ENCODE measurements at regions not wholly inside any gene's neighbourhood (a gene's known extent, or its start where the extent isn't known, plus 50 kb on each side); places are given as distances from the start of the nearest gene placed in this dataset.

GRCh38 chr5:4833104-4833738, 306.9 kb upstream of the ADAMTS16 start (continued):
- TF ChIP-seq CEBPB (IDR thresholded peaks at IDR 0.05) = no peak
- TF ChIP-seq NFE2L2 (conservative IDR thresholded peaks at IDR 0.05; ENCODE audit: low read length) = no peak

GRCh38 chr5:4837489-4838058, 302.6 kb upstream of the ADAMTS16 start:
- FAIRE-seq = no peak
- CTCF ChIA-PET = interaction anchor here (1.3 kb wide), 1 partner anchor 25 kb away, joined by 5 read pairs; no protein-coding TSS in a partner anchor
- no peak for DNase-seq (ENCODE audit: low read depth in 1 of 2, low spot score in 1 of 2)
- TF ChIP-seq NR3C1 (IDR thresholded peaks at IDR 0.05) (no peak), JUNB (IDR thresholded peaks at IDR 0.05) (no peak), HOXB5 (CRISPR knock-in tag; IDR thresholded peaks at IDR 0.05) (no peak), NFE2L2 (conservative IDR thresholded peaks at IDR 0.05; ENCODE audit: low read length) (no peak), BHLHE40 (IDR thresholded peaks at IDR 0.05; ENCODE audit: low read depth, low read length) (no peak), EHF (CRISPR knock-in tag; IDR thresholded peaks at IDR 0.05) (no peak), MAFK (IDR thresholded peaks at IDR 0.05; ENCODE audit: partially characterized antibody) (no peak), HOXA7 (CRISPR knock-in tag; IDR thresholded peaks at IDR 0.05) (no peak), HES2 (IDR thresholded peaks at IDR 0.05) (no peak)
- Histone ChIP-seq H3K4me2 (no peak overlapping the region), H3K4me3 (no peak overlapping the region), H3K27ac (no peak overlapping the region), H3K9me3 (no peaks in the 10 kb centered on the region; the same call in 2 of the 3 replicates), H3K4me1 (no peaks in the 10 kb centered on the region)
- no peak for ATAC-seq
- 67% methylated on average over 8 of the region's 28 CpGs for WGBS (ENCODE audit: missing lambda C conversion rate)
- POLR2A ChIA-PET = no interaction called here

GRCh38 chr5:4845221-4845620, 294.9 kb upstream of the ADAMTS16 start:
- ATAC-seq = no peak
- FAIRE-seq = no peak
- Histone ChIP-seq H3K4me1 (no peaks in the 10 kb centered on the region), H3K4me2 (no peak overlapping the region), H3K4me3 (no peak overlapping the region), H3K27ac (no peak overlapping the region), H3K9me3 (no peaks in the 10 kb centered on the region)
- CTCF ChIA-PET = no interaction called here
- no peak for DNase-seq (ENCODE audit: low read depth in 1 of 2, low spot score in 1 of 2)
- WGBS (ENCODE audit: missing lambda C conversion rate) = 30% methylated on average over 3 of the region's 3 CpGs
- POLR2A ChIA-PET = no interaction called here
- TF ChIP-seq POLR2AphosphoS2 (conservative IDR thresholded peaks at IDR 0.05; ENCODE audit: low read length) = no peak
- TF ChIP-seq HEYL (CRISPR knock-in tag; IDR thresholded peaks at IDR 0.05) = no peak
- no peak for TF ChIP-seq MAX (IDR thresholded peaks at IDR 0.05)
- TF ChIP-seq MAZ (IDR thresholded peaks at IDR 0.05; ENCODE audit: borderline replicate concordance, low read depth, low read length) = no peak
- no peak for TF ChIP-seq NPAS2 (CRISPR knock-in tag; IDR thresholded peaks at IDR 0.05; ENCODE audit: borderline replicate concordance)
- no peak for TF ChIP-seq E2F6 (IDR thresholded peaks at IDR 0.05; ENCODE audit: borderline replicate concordance, low read depth)
- TF ChIP-seq CBX8 (IDR thresholded peaks at IDR 0.05) = no peak
- TF ChIP-seq JUN (IDR thresholded peaks at IDR 0.05) = no peak
- TF ChIP-seq MAFK (IDR thresholded peaks at IDR 0.05; ENCODE audit: partially characterized antibody) = no peak
- no peak for TF ChIP-seq ELK1 (IDR thresholded peaks at IDR 0.05; ENCODE audit: low read depth, low read length)
- TF ChIP-seq ZNF302 (CRISPR knock-in tag; IDR thresholded peaks at IDR 0.05) = no peak
- TF ChIP-seq CEBPB (IDR thresholded peaks at IDR 0.05) = no peak
- no peak for TF ChIP-seq NR3C1 (IDR thresholded peaks at IDR 0.05)

GRCh38 chr5:4847766-4848165, 292.4 kb upstream of the ADAMTS16 start:
- no peak for FAIRE-seq
- ATAC-seq = no peak
- Histone ChIP-seq H3K4me1 (no peaks in the 10 kb centered on the region), H3K9me3 (no peaks in the 10 kb centered on the region), H3K4me3 (no peak overlapping the region), H3K4me2 (no peak overlapping the region), H3K27ac (no peak overlapping the region)
- WGBS (ENCODE audit: missing lambda C conversion rate) = 20% methylated on average over 3 of the region's 3 CpGs
- DNase-seq (ENCODE audit: low read depth in 1 of 2, low spot score in 1 of 2) = no peak
- POLR2A ChIA-PET = no interaction called here
- CTCF ChIA-PET = no interaction called here
- TF ChIP-seq NR3C1 (IDR thresholded peaks at IDR 0.05) (no peak), ESRRA (IDR thresholded peaks at IDR 0.05; ENCODE audit: borderline replicate concordance, low read length) (no peak), FOXS1 (CRISPR knock-in tag; IDR thresholded peaks at IDR 0.05) (no peak), GATA3 (IDR thresholded peaks at IDR 0.05; ENCODE audit: borderline replicate concordance) (no peak), JUNB (IDR thresholded peaks at IDR 0.05) (no peak), RARB (CRISPR knock-in tag; IDR thresholded peaks at IDR 0.05) (no peak), FOSL2 (IDR thresholded peaks at IDR 0.05) (no peak), FOSL2 (CRISPR knock-in tag; IDR thresholded peaks at IDR 0.05) (no peak), USF2 (IDR thresholded peaks at IDR 0.05) (no peak), ZNF302 (CRISPR knock-in tag; IDR thresholded peaks at IDR 0.05) (no peak), SMC3 (IDR thresholded peaks at IDR 0.05) (no peak), EHMT2 (IDR thresholded peaks at IDR 0.05; ENCODE audit: low read depth) (no peak), BCL3 (IDR thresholded peaks at IDR 0.05) (no peak)
